OCI-LY1 (cell line): ENCODE measurements at regions not wholly inside any gene's neighbourhood (a gene's known extent, or its start where the extent isn't known, plus 50 kb on each side); places are given as distances from the start of the nearest gene placed in this dataset.

ENCODE experiments used
- H2AFZ ChIP-seq: fragments of 200-600 bp; sonication (generic), shearing (Covaris generic); 2 replicates; pipeline ENCODE4 v1.6.0; 2014; ENCODE audit warnings: antibody characterized with exemption, mild to moderate bottlenecking, low read length
- H3F3A ChIP-seq: fragments of 200-600 bp; sonication (generic), shearing (Covaris generic); 2 replicates; pipeline ENCODE4 v1.6.0; 2014; ENCODE audit warnings: mild to moderate bottlenecking, antibody characterized with exemption, low read length, moderate library complexity; ENCODE audit not compliant: insufficient read depth
- H3K27ac ChIP-seq: fragments of 200-600 bp; sonication (generic); 2 replicates; pipeline ENCODE4 v1.5.1; 2014; ENCODE audit warnings: low read length, mixed run types, mild to moderate bottlenecking, low read depth; ENCODE audit not compliant: poor library complexity, severe bottlenecking
- H3K27me3 ChIP-seq: fragments of 200-600 bp; sonication (generic); 2 replicates; pipeline ENCODE4 v1.6.0; 2014; ENCODE audit warnings: antibody characterized with exemption, mild to moderate bottlenecking, low read length, moderate library complexity; ENCODE audit not compliant: insufficient read depth
- H3K36me3 ChIP-seq: fragments of 200-600 bp; sonication (generic); 2 replicates; pipeline ENCODE4 v1.6.1; 2014; ENCODE audit warnings: mild to moderate bottlenecking, antibody characterized with exemption, low read length, moderate library complexity, mixed read lengths; ENCODE audit not compliant: insufficient read depth
- H3K4me1 ChIP-seq: fragments of 200-600 bp; sonication (generic); 2 replicates; pipeline ENCODE4 v1.5.1; 2014; ENCODE audit warnings: mild to moderate bottlenecking, low read length, moderate library complexity; ENCODE audit not compliant: insufficient read depth, severe bottlenecking
- H3K4me2 ChIP-seq: fragments of 200-600 bp; sonication (generic), shearing (Covaris generic); 2 replicates; pipeline ENCODE4 v1.6.1; 2014; ENCODE audit warnings: low read length
- H3K4me3 ChIP-seq: fragments of 200-600 bp; sonication (generic); 2 replicates; pipeline ENCODE4 v1.5.1; 2014; ENCODE audit warnings: low read length, low read depth, mild to moderate bottlenecking, mixed read lengths; ENCODE audit not compliant: poor library complexity, severe bottlenecking
- H3K79me2 ChIP-seq: fragments of 200-600 bp; shearing (Covaris generic); 2 replicates; pipeline ENCODE4 v1.6.1; 2016; ENCODE audit warnings: mixed run types, low read length, mixed read lengths; ENCODE audit not compliant: insufficient read depth
- H3K9ac ChIP-seq: fragments of 200-600 bp; sonication (generic), shearing (Covaris generic); 2 replicates; pipeline ENCODE4 v1.6.1; 2014; ENCODE audit warnings: mild to moderate bottlenecking, low read length, mixed read lengths
- H3K9me2 ChIP-seq: fragments of 200-600 bp; sonication (generic), shearing (Covaris generic); 2 replicates; pipeline ENCODE4 v1.6.1; 2014; ENCODE audit warnings: low read depth, mild to moderate bottlenecking, low read length, mixed read lengths
- H3K9me3 ChIP-seq: fragments of 200-600 bp; shearing (Covaris generic); 2 replicates; pipeline ENCODE4 v1.6.1; 2014; ENCODE audit warnings: low read length, mixed read lengths
- H4K20me1 ChIP-seq: fragments of 200-600 bp; sonication (generic), shearing (Covaris generic); 2 replicates; pipeline ENCODE4 v1.6.0; 2016; ENCODE audit warnings: mild to moderate bottlenecking, low read length; ENCODE audit not compliant: insufficient read depth
- CTCF ChIP-seq: fragments of 200-600 bp; sonication (generic), shearing (Covaris generic); IDR thresholded peaks from 2 replicates; pipeline ENCODE4 v1.5.1; 2017; ENCODE audit warnings: mild to moderate bottlenecking, antibody characterized with exemption, low read length, moderate library complexity, mixed read lengths
- EZH2 ChIP-seq: fragments of 200-600 bp; sonication (generic), shearing (Covaris generic); IDR thresholded peaks from 2 replicates; pipeline ENCODE4 v1.8.0; 2017; ENCODE audit warnings: borderline replicate concordance, mixed run types, mild to moderate bottlenecking, antibody characterized with exemption, low read length, moderate library complexity, mixed read lengths

GRCh38 chr19:31656507-31656906, 307.3 kb upstream of the TSHZ3 start:
- TF ChIP-seq EZH2 (no peak), CTCF (no peak)
- Histone ChIP-seq H3K9ac (no peak overlapping the region), H3K27ac (no peak overlapping the region), H3K9me3 (no peaks in the 10 kb centered on the region), H4K20me1 (no peaks in the 10 kb centered on the region), H3K36me3 (no peaks in the 10 kb centered on the region), H3K27me3 (no peaks in the 10 kb centered on the region), H3K4me2 (no peak overlapping the region), H3K79me2 (no peaks in the 10 kb centered on the region), H3K4me1 (no peaks in the 10 kb centered on the region), H3F3A (no peaks in the 10 kb centered on the region), H3K4me3 (no peak overlapping the region), H2AFZ (no peak overlapping the region), H3K9me2 (no peaks in the 10 kb centered on the region)

GRCh38 chr19:31658993-31659896, 310.0 kb upstream of the TSHZ3 start:
- H3K27me3 ChIP-seq: no peaks in the 10 kb centered on the region
- no peak overlapping the region for H3K4me3 ChIP-seq
- no peaks in the 10 kb centered on the region for H3K79me2 ChIP-seq
- H2AFZ ChIP-seq: no peak overlapping the region
- H3K36me3 ChIP-seq: no peaks in the 10 kb centered on the region
- TF ChIP-seq EZH2 (no peak), CTCF (no peak)
- no peaks in the 10 kb centered on the region for H3K9me3 ChIP-seq
- H4K20me1 ChIP-seq: no peaks in the 10 kb centered on the region
- no peak overlapping the region for H3K9ac ChIP-seq
- no peak overlapping the region for H3K4me2 ChIP-seq
- no peaks in the 10 kb centered on the region for H3K9me2 ChIP-seq
- H3F3A ChIP-seq: no peaks in the 10 kb centered on the region
- H3K27ac ChIP-seq: no peak overlapping the region
- no peaks in the 10 kb centered on the region for H3K4me1 ChIP-seq

GRCh38 chr19:31659897-31660210, 310.6 kb upstream of the TSHZ3 start:
- Histone ChIP-seq H3K9me3 (no peaks in the 10 kb centered on the region), H3K79me2 (no peaks in the 10 kb centered on the region), H4K20me1 (no peaks in the 10 kb centered on the region), H2AFZ (no peak overlapping the region), H3F3A (no peaks in the 10 kb centered on the region), H3K4me2 (no peak overlapping the region), H3K9me2 (no peaks in the 10 kb centered on the region), H3K36me3 (no peaks in the 10 kb centered on the region), H3K9ac (no peak overlapping the region), H3K27me3 (no peaks in the 10 kb centered on the region), H3K4me1 (no peaks in the 10 kb centered on the region), H3K27ac (no peak overlapping the region), H3K4me3 (no peak overlapping the region)
- TF ChIP-seq EZH2: no peak
- no peak for TF ChIP-seq CTCF
